ENCODE measurements at regions not wholly inside any gene's neighbourhood (a gene's known extent, or its start where the extent isn't known, plus 50 kb on each side); places are given as distances from the start of the nearest gene placed in this dataset.

- ATAC-seq (ENCODE audit: low FRiP score) (no peak), DNase-seq (ENCODE audit: low spot score) (no peak)
- no peak for TF ChIP-seq CTCF (IDR thresholded peaks at IDR 0.05)
Measured at GRCh38 chr2:66717218-66717905, 282.4 kb downstream of the MEIS1 start.

GRCh38 chr2:66717973-66718372 is 283.0 kb downstream of the MEIS1 start:
- ATAC-seq (ENCODE audit: low FRiP score) = no peak
- no peak for DNase-seq (ENCODE audit: low spot score)
- no peak for TF ChIP-seq CTCF (IDR thresholded peaks at IDR 0.05)

- no peak for TF ChIP-seq CTCF (IDR thresholded peaks at IDR 0.05)
- DNase-seq (ENCODE audit: low spot score) (no peak), ATAC-seq (ENCODE audit: low FRiP score) (no peak)
Measured at GRCh38 chr2:66721776-66722175, 286.9 kb downstream of the MEIS1 start.

- ATAC-seq (ENCODE audit: low FRiP score) = no peak
- no peak for TF ChIP-seq CTCF (IDR thresholded peaks at IDR 0.05)
- DNase-seq (ENCODE audit: low spot score) = no peak
Measured at GRCh38 chr2:66724241-66724640, 289.3 kb downstream of the MEIS1 start.

- DNase-seq (ENCODE audit: low spot score) = no peak
- TF ChIP-seq CTCF (IDR thresholded peaks at IDR 0.05) = no peak
- ATAC-seq (ENCODE audit: low FRiP score) = no peak
Measured at GRCh38 chr2:66729416-66730330, 294.7 kb downstream of the MEIS1 start.

GRCh38 chr2:66730441-66730840 is 295.5 kb downstream of the MEIS1 start:
- TF ChIP-seq CTCF (IDR thresholded peaks at IDR 0.05) = no peak
- ATAC-seq (ENCODE audit: low FRiP score) (no peak), DNase-seq (ENCODE audit: low spot score) (no peak)
